Nephron progenitor cell (in vitro differentiated cells): ENCODE measurements at regions not wholly inside any gene's neighbourhood (a gene's known extent, or its start where the extent isn't known, plus 50 kb on each side); places are given as distances from the start of the nearest gene placed in this dataset.
A peak's percentile ranks its signal among the peaks of the same experiment; 100 is the strongest.

Experiments used
- DNase-seq: peaks from one replicate; pipeline ENCODE4 v3.0.0; 2021
- H3K27ac Mint-ChIP-seq: 2 replicates; pipeline ENCODE4 v1.8.0; 2021; ENCODE audit warnings: mild to moderate bottlenecking, moderate library complexity, mixed read lengths
- H3K27me3 Mint-ChIP-seq: 2 replicates; pipeline ENCODE4 v1.8.0; 2021; ENCODE audit warnings: mild to moderate bottlenecking, low read depth, mixed read lengths; ENCODE audit not compliant: poor library complexity
- H3K36me3 Mint-ChIP-seq: 2 replicates; pipeline ENCODE4 v1.8.0; 2021; ENCODE audit warnings: low read depth, mixed read lengths
- H3K4me1 Mint-ChIP-seq: 2 replicates; pipeline ENCODE4 v1.8.0; 2021; ENCODE audit warnings: mixed read lengths
- H3K4me3 Mint-ChIP-seq: 2 replicates; pipeline ENCODE4 v1.8.0; 2021; ENCODE audit warnings: mild to moderate bottlenecking, moderate library complexity, mixed read lengths
- H3K9me3 Mint-ChIP-seq: 2 replicates; pipeline ENCODE4 v1.8.0; 2021; ENCODE audit warnings: mild to moderate bottlenecking, moderate library complexity, mixed read lengths
- CTCF ChIP-seq: fragments of 200-600 bp; sonication (generic); IDR thresholded peaks from 2 replicates; pipeline ENCODE4 v1.5.0; 2021; ENCODE audit warnings: antibody characterized with exemption

GRCh38 chr13:73938372-73939070 lies 195.7 kb downstream of the KLF12 start:
- peaks cover 35% of the 10 kb centered on the region for H3K36me3 Mint-ChIP-seq
- no peak for TF ChIP-seq CTCF
- H3K4me3 Mint-ChIP-seq = no peak overlapping the region
- H3K27ac Mint-ChIP-seq = no peak overlapping the region
- H3K27me3 Mint-ChIP-seq = no peaks in the 10 kb centered on the region
- H3K9me3 Mint-ChIP-seq = no peaks in the 10 kb centered on the region
- DNase-seq = no peak
- peaks cover 46% of the 10 kb centered on the region for H3K4me1 Mint-ChIP-seq

- Mint-ChIP-seq H3K27ac (no peak overlapping the region), H3K27me3 (no peaks in the 10 kb centered on the region)
Measured at GRCh38 chr13:73937441-73937840, 196.8 kb downstream of the KLF12 start.

GRCh38 chr13:73935991-73936390 lies 198.2 kb downstream of the KLF12 start:
- H3K4me1 Mint-ChIP-seq = peaks cover 46% of the 10 kb centered on the region

More at GRCh38 chr13:73937441-73937840, 196.8 kb downstream of the KLF12 start:
- H3K9me3 Mint-ChIP-seq = no peaks in the 10 kb centered on the region
- no peak for DNase-seq
- H3K4me3 Mint-ChIP-seq = no peak overlapping the region
- H3K4me1 Mint-ChIP-seq = peaks cover 46% of the 10 kb centered on the region
- no peak for TF ChIP-seq CTCF
- peaks cover 27% of the 10 kb centered on the region for H3K36me3 Mint-ChIP-seq

GRCh38 chr13:73934771-73935170 lies 199.4 kb downstream of the KLF12 start:
- H3K27me3 Mint-ChIP-seq = no peaks in the 10 kb centered on the region
- no peak for DNase-seq
- peaks cover 16% of the 10 kb centered on the region for H3K36me3 Mint-ChIP-seq
- peaks cover 46% of the 10 kb centered on the region for H3K4me1 Mint-ChIP-seq
- H3K4me3 Mint-ChIP-seq = no peak overlapping the region
- TF ChIP-seq CTCF = no peak
- H3K9me3 Mint-ChIP-seq = no peaks in the 10 kb centered on the region
- no peak overlapping the region for H3K27ac Mint-ChIP-seq

More at GRCh38 chr13:73935991-73936390, 198.2 kb downstream of the KLF12 start:
- no peak for TF ChIP-seq CTCF
- H3K27ac Mint-ChIP-seq = peak overlapping the region; percentile 71
- H3K9me3 Mint-ChIP-seq = no peaks in the 10 kb centered on the region
- no peaks in the 10 kb centered on the region for H3K27me3 Mint-ChIP-seq
- H3K4me3 Mint-ChIP-seq = no peak overlapping the region
- DNase-seq = no peak
- peaks cover 16% of the 10 kb centered on the region for H3K36me3 Mint-ChIP-seq

GRCh38 chr13:73934215-73934641 lies 200.0 kb downstream of the KLF12 start:
- no peaks in the 10 kb centered on the region for H3K9me3 Mint-ChIP-seq
- H3K4me3 Mint-ChIP-seq = no peak overlapping the region
- DNase-seq = no peak
- TF ChIP-seq CTCF = no peak
- H3K4me1 Mint-ChIP-seq = peaks cover 46% of the 10 kb centered on the region
- H3K36me3 Mint-ChIP-seq = peaks cover 20% of the 10 kb centered on the region
- no peak overlapping the region for H3K27ac Mint-ChIP-seq
- H3K27me3 Mint-ChIP-seq = no peaks in the 10 kb centered on the region

- H3K4me1 Mint-ChIP-seq = peaks cover 44% of the 10 kb centered on the region
- H3K27me3 Mint-ChIP-seq = no peaks in the 10 kb centered on the region
- peaks cover 20% of the 10 kb centered on the region for H3K36me3 Mint-ChIP-seq
- TF ChIP-seq CTCF = no peak
- no peak overlapping the region for H3K27ac Mint-ChIP-seq
- H3K9me3 Mint-ChIP-seq = no peaks in the 10 kb centered on the region
- no peak overlapping the region for H3K4me3 Mint-ChIP-seq
- no peak for DNase-seq
Measured at GRCh38 chr13:73933795-73934194, 200.4 kb downstream of the KLF12 start.
